Sigmoid colon (tissue), 6 donors: ENCODE measurements at regions not wholly inside any gene's neighbourhood (a gene's known extent, or its start where the extent isn't known, plus 50 kb on each side); places are given as distances from the start of the nearest gene placed in this dataset.

Experiments
- DNase-seq: peaks from one replicate; pipeline ENCODE4 v3.0.0-alpha.2; 2019
- H3K27ac ChIP-seq, 4 donors: fragments of 200-600 bp; sonication (generic); one replicate each; pipeline ENCODE4 v1.5.1; 2016 to 2019; ENCODE audit warnings: mild to moderate bottlenecking in 1 of 4
- H3K27me3 ChIP-seq, 3 donors: fragments of 200-600 bp; sonication (generic); one replicate each; pipeline ENCODE4 v1.5.1; 2019; ENCODE audit warnings: mild to moderate bottlenecking in 1 of 3
- H3K36me3 ChIP-seq, 4 donors: fragments of 200-600 bp; sonication (generic); one replicate each; pipeline ENCODE4 v1.5.1; 2016 to 2019
- H3K4me1 ChIP-seq, 4 donors: fragments of 200-600 bp; sonication (generic); one replicate each; pipeline ENCODE4 v1.5.1; 2017 to 2019
- H3K4me3 ChIP-seq, 4 donors: fragments of 200-600 bp; sonication (generic); one replicate each; pipeline ENCODE4 v1.5.1; 2017 to 2019; ENCODE audit warnings: mild to moderate bottlenecking in 2 of 4, moderate library complexity in 1 of 4
- H3K9me3 ChIP-seq, 4 donors: fragments of 200-600 bp in 3 of 4; sonication (generic) in 3 of 4; one replicate each; pipeline versions ENCODE4 v1.5.1 to v1.6.1; 2013 to 2019
- CTCF ChIP-seq, 4 experiments: fragments of 450-650 bp in 3 of 4; fragments of 200-600 bp in 1 of 4; IDR thresholded peaks; one replicate each; pipeline ENCODE4 v1.5.1; 2016 to 2019; ENCODE audit warnings: antibody characterized with exemption in 4 of 4, mild to moderate bottlenecking in 3 of 4, moderate library complexity in 2 of 4
- EP300 ChIP-seq, 4 donors: sonication (generic); formaldehyde crosslinking; IDR thresholded peaks; one replicate each; pipeline ENCODE4 v1.6.1; 2017; ENCODE audit warnings: antibody characterized with exemption in 4 of 4
- POLR2A ChIP-seq, 2 donors: fragments of 450-650 bp; IDR thresholded peaks; one replicate each; pipeline ENCODE4 v1.6.1; 2016; ENCODE audit warnings: antibody characterized with exemption in 2 of 2, mild to moderate bottlenecking in 2 of 2, moderate library complexity in 2 of 2
- POLR2AphosphoS5 ChIP-seq, 4 donors: sonication (generic); formaldehyde crosslinking; IDR thresholded peaks; one replicate each; pipeline ENCODE4 v1.6.1; 2017; ENCODE audit warnings: antibody characterized with exemption in 4 of 4
- WGBS, 2 donors: extraction: QIAGEN DNeasy Blood & Tissue Kit; methylation state at CpG; one replicate each; pipeline ENCODE4 v1.1.7; 2013; 5-methylcytosine and 5-hydroxymethylcytosine counted together
- intact Hi-C: fragments of 100-400 bp; cut with DNase I; formaldehyde crosslinking; loops from one replicate; pipeline ENCODE4 v1.15.1; 2023
- donor health status: healthy with polysubstance abuse.
- donor health status: healthy.

DNA sequence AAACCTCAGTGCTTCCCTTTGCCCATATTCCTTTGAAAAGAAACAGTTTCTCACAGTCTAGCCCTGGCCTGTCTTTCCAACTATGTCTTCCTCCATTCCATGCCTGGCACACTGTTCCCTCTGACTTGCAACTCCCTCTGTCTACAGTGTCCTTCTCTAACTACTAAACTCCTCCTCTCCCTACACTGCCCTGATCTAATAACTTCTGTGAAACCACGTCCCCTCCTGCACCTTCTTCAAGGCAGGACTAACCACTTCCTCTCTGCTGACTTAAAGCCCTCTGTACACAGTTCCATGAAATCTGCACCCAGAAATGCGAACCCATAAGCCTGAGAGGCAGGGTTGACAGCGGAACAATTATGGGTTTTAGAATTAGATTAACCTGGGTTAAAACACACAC lies 62.2 kb upstream of the ATP1B1 start:
- intact Hi-C loops, result no loop called here
- Histone ChIP-seq H3K36me3 (no peaks in the 10 kb centered on the region), H3K4me1 (peaks cover 0 to 9% (median 0%) of the 10 kb centered on the region in 4 donors), H3K4me3 (no peak overlapping the region), H3K27ac (no peak overlapping the region), H3K9me3 (no peaks in the 10 kb centered on the region), H3K27me3 (no peaks in the 10 kb centered on the region)
- DNase-seq, result no peak
- WGBS, 2 donors, result 38 to 63% methylated on average over 3 of the region's 3 CpGs
- TF ChIP-seq POLR2A (IDR thresholded peaks at IDR 0.05), result no peak
- no peak for TF ChIP-seq POLR2AphosphoS5 (IDR thresholded peaks at IDR 0.05)
- no peak for TF ChIP-seq CTCF (IDR thresholded peaks at IDR 0.05)

DNA sequence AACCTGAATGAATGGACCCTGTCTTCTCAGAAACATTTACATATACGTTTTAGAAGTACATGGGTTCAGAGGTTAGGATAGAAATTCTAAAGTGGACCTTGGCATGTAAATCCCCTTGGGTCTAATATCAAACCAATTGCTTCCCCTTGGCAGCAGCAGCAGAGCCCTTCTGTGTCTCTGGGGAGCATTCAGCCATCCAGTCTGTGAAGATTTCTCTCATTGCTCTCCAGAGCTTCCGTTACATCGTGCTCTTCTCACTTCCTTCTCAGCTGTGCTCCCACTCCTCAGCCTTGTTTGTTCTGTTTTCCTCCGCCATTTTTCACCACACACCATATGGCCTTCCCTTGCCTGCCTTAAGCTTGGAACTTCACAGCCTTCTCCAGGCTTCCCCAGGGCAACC lies 61.5 kb upstream of the ATP1B1 start:
- DNase-seq, result no peak
- H3K27ac ChIP-seq, result no peak overlapping the region
- intact Hi-C loops, result no loop called here
- peaks cover 0 to 9% (median 0%) of the 10 kb centered on the region in 4 donors for H3K4me1 ChIP-seq
- H3K36me3 ChIP-seq, result no peaks in the 10 kb centered on the region
- H3K4me3 ChIP-seq, result no peak overlapping the region
- WGBS, 2 donors, result 57 to 75% methylated on average over 4 of the region's 4 CpGs
- no peaks in the 10 kb centered on the region for H3K9me3 ChIP-seq
- H3K27me3 ChIP-seq, result no peaks in the 10 kb centered on the region
- TF ChIP-seq EP300 (IDR thresholded peaks at IDR 0.05) (no peak), POLR2AphosphoS5 (IDR thresholded peaks at IDR 0.05) (no peak), POLR2A (IDR thresholded peaks at IDR 0.05) (no peak), CTCF (IDR thresholded peaks at IDR 0.05) (no peak)

- Histone ChIP-seq H3K27me3 (no peaks in the 10 kb centered on the region), H3K4me1 (peaks cover 0 to 8% (median 0%) of the 10 kb centered on the region in 4 donors), H3K9me3 (no peaks in the 10 kb centered on the region), H3K36me3 (no peaks in the 10 kb centered on the region), H3K4me3 (no peak overlapping the region), H3K27ac (no peak overlapping the region)
- TF ChIP-seq CTCF (IDR thresholded peaks at IDR 0.05) (no peak), POLR2A (IDR thresholded peaks at IDR 0.05) (no peak), EP300 (IDR thresholded peaks at IDR 0.05) (no peak), POLR2AphosphoS5 (IDR thresholded peaks at IDR 0.05) (no peak)
- 21 to 77% methylated on average over 3 of the region's 3 CpGs for WGBS, 2 donors
- DNase-seq, result no peak
- intact Hi-C loops, result no loop called here
These were observed 59.8 kb upstream of the ATP1B1 start for GRCh38 chr1:169046671-169047070.

GRCh38 chr1:169047074-169047473 lies 59.4 kb upstream of the ATP1B1 start:
- H3K27ac ChIP-seq, result no peak overlapping the region
- no peaks in the 10 kb centered on the region for H3K27me3 ChIP-seq
- H3K9me3 ChIP-seq, result no peaks in the 10 kb centered on the region
- TF ChIP-seq POLR2A (IDR thresholded peaks at IDR 0.05), result no peak
- no peak for TF ChIP-seq POLR2AphosphoS5 (IDR thresholded peaks at IDR 0.05)
- H3K4me3 ChIP-seq, result no peak overlapping the region
- WGBS, 2 donors, result 13 to 62% methylated on average over 1 of the region's 1 CpG
- intact Hi-C loops, result no loop called here
- H3K4me1 ChIP-seq, result peaks cover 0 to 4% (median 0%) of the 10 kb centered on the region in 4 donors
- no peaks in the 10 kb centered on the region for H3K36me3 ChIP-seq
- DNase-seq, result no peak

DNA sequence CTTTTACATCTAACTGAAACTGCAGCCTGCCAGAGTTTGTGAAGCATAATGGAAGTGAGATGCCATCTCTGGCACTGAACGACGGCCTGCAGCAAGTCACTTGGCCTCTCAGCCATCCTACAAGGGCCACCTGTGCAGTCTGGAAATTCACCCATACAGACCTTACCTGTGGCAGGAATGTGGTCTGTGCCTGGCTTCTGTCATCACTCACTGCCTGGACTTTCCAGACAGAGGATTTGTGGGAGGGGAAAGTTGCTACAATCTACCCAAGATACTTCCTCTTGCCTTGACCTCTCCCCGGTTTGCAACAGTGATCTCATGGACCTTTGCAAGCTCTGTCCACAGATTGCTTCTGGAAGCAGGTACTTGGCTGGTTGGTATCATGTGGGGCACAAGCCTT lies 58.4 kb upstream of the ATP1B1 start:
- H3K36me3 ChIP-seq, result no peaks in the 10 kb centered on the region
- TF ChIP-seq POLR2A (IDR thresholded peaks at IDR 0.05) (no peak), CTCF (IDR thresholded peaks at IDR 0.05) (no peak), POLR2AphosphoS5 (IDR thresholded peaks at IDR 0.05) (no peak)
- H3K4me3 ChIP-seq, result no peak overlapping the region
- DNase-seq, result no peak
- no peaks in the 10 kb centered on the region for H3K9me3 ChIP-seq
- 66 to 71% methylated on average over 3 of the region's 3 CpGs for WGBS, 2 donors
- no peaks in the 10 kb centered on the region for H3K4me1 ChIP-seq
- no peak overlapping the region for H3K27ac ChIP-seq
- intact Hi-C loops, result no loop called here
- H3K27me3 ChIP-seq, result no peaks in the 10 kb centered on the region
